ENCODE measurements at regions not wholly inside any gene's neighbourhood (a gene's known extent, or its start where the extent isn't known, plus 50 kb on each side); places are given as distances from the start of the nearest gene placed in this dataset.

DNA sequence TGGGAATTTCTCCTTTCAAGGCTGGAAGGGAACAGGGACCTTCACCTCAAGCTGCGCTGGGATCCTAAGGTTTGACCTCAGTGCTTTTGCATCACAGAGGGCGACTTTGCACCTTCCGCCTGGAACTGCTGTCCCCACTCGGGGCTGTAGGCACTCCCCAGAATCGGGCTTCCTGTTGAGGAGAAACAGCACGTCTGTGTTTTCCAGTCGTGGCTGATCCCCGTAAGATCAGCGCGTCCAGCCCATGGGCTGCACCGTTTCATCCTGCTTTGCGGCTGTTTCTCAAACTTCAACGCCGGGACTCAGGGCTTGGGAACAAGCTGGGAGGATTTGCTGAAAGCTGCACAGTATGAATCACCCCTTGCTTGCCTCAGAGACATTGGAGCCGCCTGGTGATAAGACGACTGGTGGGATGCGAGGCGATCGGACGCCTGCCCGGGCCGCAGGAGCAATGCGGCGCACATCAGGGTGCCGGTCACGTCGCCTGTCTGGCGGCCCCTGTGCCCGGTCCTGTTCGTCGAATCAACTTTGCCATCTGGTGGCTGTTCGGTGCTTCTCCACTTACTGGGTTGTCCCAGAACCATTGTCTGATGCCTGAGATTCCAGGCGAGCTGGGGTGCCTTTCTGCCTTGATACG lies 53.6 kb upstream of the FRMD1 start:
- Histone ChIP-seq H3K9ac (ENCODE audit: extremely low read depth, low read length, poor library complexity, severe bottlenecking) (no peak overlapping the region), H3K4me3 (ENCODE audit: low read length) (no peak overlapping the region), H3K9me3 (ENCODE audit: control insufficient read depth, low read length) (no peaks in the 10 kb centered on the region), H3K36me3 (ENCODE audit: control insufficient read depth, insufficient read depth, low read length) (no peaks in the 10 kb centered on the region), H3K27me3 (ENCODE audit: control insufficient read depth, insufficient read depth, low read length, poor library complexity, severe bottlenecking) (peaks cover 8% of the 10 kb centered on the region), H3K27ac (ENCODE audit: low read depth, low read length) (peak overlapping the region; percentile 61), H3K4me1 (ENCODE audit: control insufficient read depth, insufficient read depth, low read length) (peaks cover 16% of the 10 kb centered on the region)
- WGBS, 2 experiments (ENCODE audit: insufficient coverage in 1 of 2, insufficient read length in 1 of 2): 43 to 49% methylated on average over 22 to 34 of the region's 34 CpGs
- DNase-seq: peak; percentile 89
- peaks cover 45% of the 10 kb centered on the region for H3K27me3 Mint-ChIP-seq (ENCODE audit: insufficient read depth)
- peaks cover 32% of the 10 kb centered on the region for H3K4me1 Mint-ChIP-seq
- no peaks in the 10 kb centered on the region for H3K36me3 Mint-ChIP-seq (ENCODE audit: low read depth)
- TF ChIP-seq, protein P1, sequence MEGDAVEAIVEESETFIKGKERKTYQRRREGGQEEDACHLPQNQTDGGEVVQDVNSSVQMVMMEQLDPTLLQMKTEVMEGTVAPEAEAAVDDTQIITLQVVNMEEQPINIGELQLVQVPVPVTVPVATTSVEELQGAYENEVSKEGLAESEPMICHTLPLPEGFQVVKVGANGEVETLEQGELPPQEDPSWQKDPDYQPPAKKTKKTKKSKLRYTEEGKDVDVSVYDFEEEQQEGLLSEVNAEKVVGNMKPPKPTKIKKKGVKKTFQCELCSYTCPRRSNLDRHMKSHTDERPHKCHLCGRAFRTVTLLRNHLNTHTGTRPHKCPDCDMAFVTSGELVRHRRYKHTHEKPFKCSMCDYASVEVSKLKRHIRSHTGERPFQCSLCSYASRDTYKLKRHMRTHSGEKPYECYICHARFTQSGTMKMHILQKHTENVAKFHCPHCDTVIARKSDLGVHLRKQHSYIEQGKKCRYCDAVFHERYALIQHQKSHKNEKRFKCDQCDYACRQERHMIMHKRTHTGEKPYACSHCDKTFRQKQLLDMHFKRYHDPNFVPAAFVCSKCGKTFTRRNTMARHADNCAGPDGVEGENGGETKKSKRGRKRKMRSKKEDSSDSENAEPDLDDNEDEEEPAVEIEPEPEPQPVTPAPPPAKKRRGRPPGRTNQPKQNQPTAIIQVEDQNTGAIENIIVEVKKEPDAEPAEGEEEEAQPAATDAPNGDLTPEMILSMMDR (conservative IDR thresholded peaks at IDR 0.05): peak; percentile 78
- H3K4me3 Mint-ChIP-seq: no peak overlapping the region
- H3K9me3 Mint-ChIP-seq: no peaks in the 10 kb centered on the region
- H3K27ac Mint-ChIP-seq: no peak overlapping the region

DNA sequence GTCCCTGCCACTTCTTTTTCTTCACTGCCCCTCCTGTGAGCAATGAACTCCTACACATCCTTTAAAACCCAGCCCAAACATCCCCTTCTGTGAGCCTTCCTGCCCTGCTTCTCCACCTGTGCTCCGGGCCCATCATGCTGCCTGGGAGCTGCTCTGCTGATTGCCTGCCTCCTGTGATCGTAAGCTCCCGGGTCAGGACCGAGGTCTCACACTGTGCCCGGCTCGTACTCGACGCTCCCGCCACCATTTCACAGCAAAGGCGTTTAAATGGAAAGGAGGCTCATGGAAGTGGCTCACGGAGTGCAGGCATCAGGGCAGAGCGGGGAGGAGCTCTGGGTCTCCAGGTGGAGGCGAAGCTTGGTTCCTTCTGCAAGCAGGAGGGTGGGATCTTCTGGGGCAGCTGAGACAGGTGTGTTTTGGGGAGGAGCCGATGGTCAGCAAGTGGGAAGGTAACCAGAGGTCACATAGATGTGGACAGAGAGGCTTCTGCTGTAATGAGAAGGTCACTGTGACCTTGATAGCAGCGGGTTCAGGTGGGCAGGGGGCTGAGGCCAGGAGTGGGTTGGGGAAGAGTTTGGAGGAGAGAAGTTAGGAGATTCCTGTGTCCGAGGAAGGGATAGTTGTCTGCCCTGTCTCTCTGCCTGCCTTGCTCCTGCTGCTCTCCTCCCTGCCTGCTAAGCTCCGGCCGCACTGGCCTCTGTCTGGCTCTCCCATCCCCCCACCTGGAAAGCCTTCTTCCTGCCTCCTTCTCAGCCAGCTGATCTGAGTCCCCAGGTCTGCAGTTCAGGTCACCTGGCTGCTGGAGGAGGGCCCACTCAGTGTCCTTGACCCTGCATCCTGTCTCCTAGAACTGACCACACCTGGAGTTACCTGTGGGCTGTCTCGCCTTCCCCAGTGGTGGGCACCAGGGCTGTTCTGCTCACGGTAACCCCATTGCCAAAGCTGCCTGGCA lies 52.7 kb upstream of the FRMD1 start:
- Mint-ChIP-seq H3K9me3 (no peaks in the 10 kb centered on the region), H3K4me1 (peaks cover 32% of the 10 kb centered on the region), H3K4me3 (no peak overlapping the region), H3K27ac (peak overlapping the region; percentile 30), H3K27me3 (ENCODE audit: insufficient read depth) (peaks cover 54% of the 10 kb centered on the region), H3K36me3 (ENCODE audit: low read depth) (no peaks in the 10 kb centered on the region)
- peak; percentile 80 for DNase-seq
- TF ChIP-seq, protein P1 (conservative IDR thresholded peaks at IDR 0.05): no peak
- Histone ChIP-seq H3K9me3 (ENCODE audit: control insufficient read depth, low read length) (no peaks in the 10 kb centered on the region), H3K36me3 (ENCODE audit: control insufficient read depth, insufficient read depth, low read length) (no peaks in the 10 kb centered on the region), H3K27me3 (ENCODE audit: control insufficient read depth, insufficient read depth, low read length, poor library complexity, severe bottlenecking) (peaks cover 17% of the 10 kb centered on the region), H3K9ac (ENCODE audit: extremely low read depth, low read length, poor library complexity, severe bottlenecking) (no peak overlapping the region), H3K27ac (ENCODE audit: low read depth, low read length) (no peak overlapping the region), H3K4me3 (ENCODE audit: low read length) (no peak overlapping the region), H3K4me1 (ENCODE audit: control insufficient read depth, insufficient read depth, low read length) (peaks cover 16% of the 10 kb centered on the region)
- 77 to 78% methylated on average over 16 to 20 of the region's 20 CpGs for WGBS, 2 experiments (ENCODE audit: insufficient coverage in 1 of 2, insufficient read length in 1 of 2)

DNA sequence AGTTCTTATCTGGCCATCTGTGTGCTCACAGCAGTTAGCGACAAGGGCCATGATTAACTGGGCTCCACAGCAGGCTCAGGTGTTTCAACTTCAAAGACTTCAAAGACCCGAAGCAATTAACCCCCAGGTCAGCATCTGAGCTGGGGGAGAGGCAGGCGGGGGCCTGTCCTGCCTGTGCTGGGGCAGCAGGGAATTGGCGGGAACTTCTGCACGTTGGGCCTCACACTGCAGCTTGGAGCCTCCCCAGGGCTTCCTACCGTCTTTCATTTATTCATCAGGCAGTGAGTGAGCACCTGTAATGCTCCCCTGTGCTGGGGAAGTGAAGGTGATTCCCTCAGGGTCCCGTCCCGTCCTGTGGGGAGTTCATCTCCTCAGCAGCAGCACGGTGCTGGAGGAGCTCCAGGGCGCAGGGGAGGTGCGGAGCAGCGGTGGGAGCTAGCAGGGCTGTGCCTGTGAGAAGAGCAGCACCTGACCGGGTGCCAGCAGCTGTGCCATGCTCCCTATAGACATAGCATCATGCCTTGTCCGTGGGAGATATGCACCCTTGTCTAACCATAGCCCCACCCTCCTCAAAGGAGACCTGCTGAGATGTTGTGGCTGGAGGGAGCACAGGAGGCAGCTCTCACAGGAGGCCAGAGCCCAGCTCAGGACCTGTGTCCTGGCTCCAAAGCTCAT lies 51.8 kb upstream of the FRMD1 start:
- TF ChIP-seq, protein P1 (conservative IDR thresholded peaks at IDR 0.05): no peak
- H3K4me3 Mint-ChIP-seq: no peak overlapping the region
- peaks cover 17% of the 10 kb centered on the region for H3K4me1 ChIP-seq (ENCODE audit: control insufficient read depth, insufficient read depth, low read length)
- H3K9me3 Mint-ChIP-seq: no peaks in the 10 kb centered on the region
- H3K9me3 ChIP-seq (ENCODE audit: control insufficient read depth, low read length): no peaks in the 10 kb centered on the region
- no peaks in the 10 kb centered on the region for H3K36me3 ChIP-seq (ENCODE audit: control insufficient read depth, insufficient read depth, low read length)
- WGBS, 2 experiments (ENCODE audit: insufficient coverage in 1 of 2, insufficient read length in 1 of 2): 78 to 92% methylated on average over 7 to 14 of the region's 14 CpGs
- no peak overlapping the region for H3K9ac ChIP-seq (ENCODE audit: extremely low read depth, low read length, poor library complexity, severe bottlenecking)
- H3K4me3 ChIP-seq (ENCODE audit: low read length): no peak overlapping the region
- H3K27me3 Mint-ChIP-seq (ENCODE audit: insufficient read depth): peaks cover 61% of the 10 kb centered on the region
- peak; percentile 54 for DNase-seq
- peaks cover 34% of the 10 kb centered on the region for H3K4me1 Mint-ChIP-seq
- no peak overlapping the region for H3K27ac Mint-ChIP-seq
- H3K27me3 ChIP-seq (ENCODE audit: control insufficient read depth, insufficient read depth, low read length, poor library complexity, severe bottlenecking): peaks cover 21% of the 10 kb centered on the region
- no peaks in the 10 kb centered on the region for H3K36me3 Mint-ChIP-seq (ENCODE audit: low read depth)
- H3K27ac ChIP-seq (ENCODE audit: low read depth, low read length): no peak overlapping the region

All from endodermal cell (in vitro differentiated cells).